ENCODE measurements at regions not wholly inside any gene's neighbourhood (a gene's known extent, or its start where the extent isn't known, plus 50 kb on each side); places are given as distances from the start of the nearest gene placed in this dataset.

GRCh38 chr3:182118066-182118465, 406.3 kb downstream of the SOX2 start:
- Histone ChIP-seq H3F3A (ENCODE audit: insufficient read depth) (no peaks in the 10 kb centered on the region), H3K27ac (no peak overlapping the region), H3K79me2 (ENCODE audit: insufficient read depth) (no peaks in the 10 kb centered on the region), H3K4me1 (ENCODE audit: insufficient read depth) (no peaks in the 10 kb centered on the region), H3K4me3 (no peak overlapping the region), H4K20me1 (ENCODE audit: insufficient read depth) (no peaks in the 10 kb centered on the region), H3K27me3 (replicated peaks; ENCODE audit: insufficient read depth) (no peaks in the 10 kb centered on the region), H3K9me2 (ENCODE audit: insufficient read depth) (no peaks in the 10 kb centered on the region), H3K9ac (no peak overlapping the region), H3K4me2 (ENCODE audit: unreplicated experiment) (no peak overlapping the region), H2AFZ (no peak overlapping the region), H3K9me3 (ENCODE audit: low read depth) (no peaks in the 10 kb centered on the region), H3K36me3 (ENCODE audit: low read depth) (no peaks in the 10 kb centered on the region)
- no peak for DNase-seq
- TF ChIP-seq EZH2 (IDR thresholded peaks at IDR 0.05; ENCODE audit: insufficient read depth, poor library complexity, severe bottlenecking) = no peak
- TF ChIP-seq EZH2phosphoT487 (IDR thresholded peaks at IDR 0.05; ENCODE audit: insufficient read depth, low read depth) = no peak
- in situ Hi-C loops (cut with MboI) = no loop called here
- WGBS, 2 experiments (ENCODE audit: low coverage in 1 of 2, low lambda C conversion rate in 2 of 2, missing lambda C conversion rate in 2 of 2) = 34 to 37% methylated on average over 4 of the region's 4 CpGs

DNA sequence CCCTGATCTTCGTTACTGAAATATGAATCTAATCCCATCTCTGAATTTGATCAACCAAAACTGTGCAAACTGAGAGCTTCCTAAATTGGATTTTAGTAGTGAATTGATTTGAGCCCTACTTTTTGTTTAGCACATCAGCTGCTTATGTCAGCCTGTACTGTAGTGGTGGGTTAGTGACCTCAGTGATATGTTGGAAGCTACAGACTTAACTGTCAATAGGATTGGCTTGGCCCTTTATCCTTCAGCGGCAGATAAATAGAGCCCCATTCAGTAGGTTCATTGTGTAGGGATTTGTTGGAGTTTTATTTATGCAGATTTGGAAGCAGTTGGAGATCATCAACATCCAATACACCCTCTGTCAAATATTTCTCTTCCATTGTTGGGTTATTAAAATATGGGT, 409.7 kb downstream of the SOX2 start:
- TF ChIP-seq EZH2 (IDR thresholded peaks at IDR 0.05; ENCODE audit: insufficient read depth, poor library complexity, severe bottlenecking) (no peak), EZH2phosphoT487 (IDR thresholded peaks at IDR 0.05; ENCODE audit: insufficient read depth, low read depth) (no peak)
- 10 to 16% methylated on average over 2 of the region's 2 CpGs for WGBS, 2 experiments (ENCODE audit: low coverage in 1 of 2, low lambda C conversion rate in 2 of 2, missing lambda C conversion rate in 2 of 2)
- in situ Hi-C loops (cut with MboI) = no loop called here
- no peaks in the 10 kb centered on the region for H3K9me2 ChIP-seq (ENCODE audit: insufficient read depth)
- H4K20me1 ChIP-seq (ENCODE audit: insufficient read depth) = no peaks in the 10 kb centered on the region
- DNase-seq = no peak
- H3K9me3 ChIP-seq (ENCODE audit: low read depth) = no peaks in the 10 kb centered on the region
- no peaks in the 10 kb centered on the region for H3K79me2 ChIP-seq (ENCODE audit: insufficient read depth)
- no peaks in the 10 kb centered on the region for H3K36me3 ChIP-seq (ENCODE audit: low read depth)
- no peak overlapping the region for H3K4me2 ChIP-seq (ENCODE audit: unreplicated experiment)
- H3K9ac ChIP-seq = no peak overlapping the region
- H2AFZ ChIP-seq = no peak overlapping the region
- H3K27me3 ChIP-seq (replicated peaks; ENCODE audit: insufficient read depth) = no peaks in the 10 kb centered on the region
- H3K27ac ChIP-seq = no peak overlapping the region
- H3K4me1 ChIP-seq (ENCODE audit: insufficient read depth) = no peaks in the 10 kb centered on the region
- no peak overlapping the region for H3K4me3 ChIP-seq
- no peaks in the 10 kb centered on the region for H3F3A ChIP-seq (ENCODE audit: insufficient read depth)

GRCh38 chr3:182122779-182123178, 411.1 kb downstream of the SOX2 start:
- no peaks in the 10 kb centered on the region for H3K9me2 ChIP-seq (ENCODE audit: insufficient read depth)
- no peak for DNase-seq
- no peak overlapping the region for H3K9ac ChIP-seq
- no peaks in the 10 kb centered on the region for H3K27me3 ChIP-seq (replicated peaks; ENCODE audit: insufficient read depth)
- no peaks in the 10 kb centered on the region for H3K36me3 ChIP-seq (ENCODE audit: low read depth)
- no peak for TF ChIP-seq EZH2 (IDR thresholded peaks at IDR 0.05; ENCODE audit: insufficient read depth, poor library complexity, severe bottlenecking)
- no peak for TF ChIP-seq EZH2phosphoT487 (IDR thresholded peaks at IDR 0.05; ENCODE audit: insufficient read depth, low read depth)
- no peak overlapping the region for H3K4me3 ChIP-seq
- no peaks in the 10 kb centered on the region for H3K4me1 ChIP-seq (ENCODE audit: insufficient read depth)
- no peak overlapping the region for H3K4me2 ChIP-seq (ENCODE audit: unreplicated experiment)
- no peak overlapping the region for H3K27ac ChIP-seq
- H2AFZ ChIP-seq = no peak overlapping the region
- no peaks in the 10 kb centered on the region for H3K9me3 ChIP-seq (ENCODE audit: low read depth)
- no peaks in the 10 kb centered on the region for H4K20me1 ChIP-seq (ENCODE audit: insufficient read depth)
- H3K79me2 ChIP-seq (ENCODE audit: insufficient read depth) = no peaks in the 10 kb centered on the region
- no peaks in the 10 kb centered on the region for H3F3A ChIP-seq (ENCODE audit: insufficient read depth)
- 8 to 22% methylated on average over 3 of the region's 3 CpGs for WGBS, 2 experiments (ENCODE audit: low coverage in 1 of 2, low lambda C conversion rate in 2 of 2, missing lambda C conversion rate in 2 of 2)
- in situ Hi-C loops (cut with MboI) = no loop called here

- H3K9me2 ChIP-seq (ENCODE audit: insufficient read depth) = no peaks in the 10 kb centered on the region
- no peaks in the 10 kb centered on the region for H3K79me2 ChIP-seq (ENCODE audit: insufficient read depth)
- H3K9ac ChIP-seq = no peak overlapping the region
- no peaks in the 10 kb centered on the region for H3K9me3 ChIP-seq (ENCODE audit: low read depth)
- in situ Hi-C loops (cut with MboI) = no loop called here
- no peaks in the 10 kb centered on the region for H3K36me3 ChIP-seq (ENCODE audit: low read depth)
- H3K27ac ChIP-seq = no peak overlapping the region
- no peaks in the 10 kb centered on the region for H3F3A ChIP-seq (ENCODE audit: insufficient read depth)
- no peak overlapping the region for H3K4me2 ChIP-seq (ENCODE audit: unreplicated experiment)
- DNase-seq = no peak
- H3K4me3 ChIP-seq = no peak overlapping the region
- no peak overlapping the region for H2AFZ ChIP-seq
- 49 to 53% methylated on average over 3 of the region's 3 CpGs for WGBS, 2 experiments (ENCODE audit: low coverage in 1 of 2, low lambda C conversion rate in 2 of 2, missing lambda C conversion rate in 2 of 2)
- H3K4me1 ChIP-seq (ENCODE audit: insufficient read depth) = no peaks in the 10 kb centered on the region
- TF ChIP-seq EZH2phosphoT487 (IDR thresholded peaks at IDR 0.05; ENCODE audit: insufficient read depth, low read depth) = no peak
- no peak for TF ChIP-seq EZH2 (IDR thresholded peaks at IDR 0.05; ENCODE audit: insufficient read depth, poor library complexity, severe bottlenecking)
- no peaks in the 10 kb centered on the region for H3K27me3 ChIP-seq (replicated peaks; ENCODE audit: insufficient read depth)
- no peaks in the 10 kb centered on the region for H4K20me1 ChIP-seq (ENCODE audit: insufficient read depth)
Observed at GRCh38 chr3:182124187-182124586, 412.5 kb downstream of the SOX2 start.

DNA sequence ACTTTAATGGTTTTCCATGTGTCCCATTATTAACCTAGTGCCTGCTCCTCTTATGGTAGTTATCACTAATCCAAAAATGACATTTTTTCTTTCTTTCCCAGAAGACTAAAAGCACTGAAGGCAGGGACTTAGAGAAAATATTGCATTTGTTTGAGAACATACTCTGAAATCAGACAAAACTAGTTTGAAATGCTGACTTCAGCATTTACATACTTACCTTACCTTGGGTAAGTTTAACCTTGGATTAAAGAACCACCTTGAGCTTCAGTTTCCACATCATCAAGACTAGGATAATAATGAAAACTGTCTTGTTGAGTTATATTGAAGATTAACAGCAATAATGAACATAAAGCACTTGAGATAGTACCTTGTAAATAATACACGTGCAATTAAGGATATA, 413.0 kb downstream of the SOX2 start:
- in situ Hi-C loops (cut with MboI) = no loop called here

More for the DNA sequence above, 413.0 kb downstream of the SOX2 start:
- DNase-seq = no peak
- no peaks in the 10 kb centered on the region for H3K36me3 ChIP-seq (ENCODE audit: low read depth)
- no peaks in the 10 kb centered on the region for H3K9me3 ChIP-seq (ENCODE audit: low read depth)
- TF ChIP-seq EZH2phosphoT487 (IDR thresholded peaks at IDR 0.05; ENCODE audit: insufficient read depth, low read depth) (no peak), EZH2 (IDR thresholded peaks at IDR 0.05; ENCODE audit: insufficient read depth, poor library complexity, severe bottlenecking) (no peak)
- WGBS, 2 experiments (ENCODE audit: low coverage in 1 of 2, low lambda C conversion rate in 2 of 2, missing lambda C conversion rate in 2 of 2) = 20 to 30% methylated on average over 1 of the region's 1 CpG
- no peak overlapping the region for H3K4me2 ChIP-seq (ENCODE audit: unreplicated experiment)
- no peak overlapping the region for H3K27ac ChIP-seq
- H2AFZ ChIP-seq = no peak overlapping the region
- no peaks in the 10 kb centered on the region for H3K4me1 ChIP-seq (ENCODE audit: insufficient read depth)
- no peaks in the 10 kb centered on the region for H3K9me2 ChIP-seq (ENCODE audit: insufficient read depth)
- H3K9ac ChIP-seq = no peak overlapping the region
- no peaks in the 10 kb centered on the region for H3K27me3 ChIP-seq (replicated peaks; ENCODE audit: insufficient read depth)
- H3K4me3 ChIP-seq = no peak overlapping the region
- no peaks in the 10 kb centered on the region for H4K20me1 ChIP-seq (ENCODE audit: insufficient read depth)
- no peaks in the 10 kb centered on the region for H3K79me2 ChIP-seq (ENCODE audit: insufficient read depth)
- no peaks in the 10 kb centered on the region for H3F3A ChIP-seq (ENCODE audit: insufficient read depth)

Measured in GM23248 (cell line).